ENCODE measurements at regions not wholly inside any gene's neighbourhood (a gene's known extent, or its start where the extent isn't known, plus 50 kb on each side); places are given as distances from the start of the nearest gene placed in this dataset.

GRCh38 chr9:86531971-86532640, 177.9 kb upstream of the TUT7 start:
- Histone ChIP-seq H3K27ac (ENCODE audit: low read depth, low read length) (no peak overlapping the region), H3K27me3 (ENCODE audit: control insufficient read depth, low read length) (no peaks in the 10 kb centered on the region), H3K79me2 (ENCODE audit: control insufficient read depth, low read length) (no peaks in the 10 kb centered on the region), H4K20me1 (ENCODE audit: control insufficient read depth, insufficient read depth, low read depth, low read length) (no peaks in the 10 kb centered on the region), H3K4me1 (ENCODE audit: control insufficient read depth, low read length) (no peaks in the 10 kb centered on the region), H3K4me3 (ENCODE audit: low read length) (no peak overlapping the region), H3K36me3 (ENCODE audit: control insufficient read depth, low read length) (no peaks in the 10 kb centered on the region), H3F3A (ENCODE audit: control insufficient read depth, insufficient read depth) (no peaks in the 10 kb centered on the region), H3K9me3 (ENCODE audit: control insufficient read depth, insufficient read depth, low read length) (no peaks in the 10 kb centered on the region), H3K4me2 (ENCODE audit: low read length) (no peak overlapping the region), H3K9me2 (replicated peaks; ENCODE audit: control insufficient read depth, low read length) (no peaks in the 10 kb centered on the region)
- no peak for TF ChIP-seq EZH2phosphoT487 (IDR thresholded peaks at IDR 0.05; ENCODE audit: borderline replicate concordance, low read length)
- no peak for TF ChIP-seq CTCF (IDR thresholded peaks at IDR 0.05; ENCODE audit: low read depth, low read length, poor library complexity, severe bottlenecking)

- Histone ChIP-seq H3K27ac (ENCODE audit: low read depth, low read length) (no peak overlapping the region), H3K4me2 (ENCODE audit: low read length) (no peak overlapping the region), H3K9me2 (replicated peaks; ENCODE audit: control insufficient read depth, low read length) (no peaks in the 10 kb centered on the region), H3K79me2 (ENCODE audit: control insufficient read depth, low read length) (no peaks in the 10 kb centered on the region), H4K20me1 (ENCODE audit: control insufficient read depth, insufficient read depth, low read depth, low read length) (no peaks in the 10 kb centered on the region), H3K27me3 (ENCODE audit: control insufficient read depth, low read length) (no peaks in the 10 kb centered on the region), H3K4me1 (ENCODE audit: control insufficient read depth, low read length) (no peaks in the 10 kb centered on the region), H3F3A (ENCODE audit: control insufficient read depth, insufficient read depth) (no peaks in the 10 kb centered on the region), H3K9me3 (ENCODE audit: control insufficient read depth, insufficient read depth, low read length) (no peaks in the 10 kb centered on the region), H3K4me3 (ENCODE audit: low read length) (no peak overlapping the region), H3K36me3 (ENCODE audit: control insufficient read depth, low read length) (no peaks in the 10 kb centered on the region)
- no peak for TF ChIP-seq CTCF (IDR thresholded peaks at IDR 0.05; ENCODE audit: low read depth, low read length, poor library complexity, severe bottlenecking)
These were observed 177.2 kb upstream of the TUT7 start for GRCh38 chr9:86531273-86531970.

DNA sequence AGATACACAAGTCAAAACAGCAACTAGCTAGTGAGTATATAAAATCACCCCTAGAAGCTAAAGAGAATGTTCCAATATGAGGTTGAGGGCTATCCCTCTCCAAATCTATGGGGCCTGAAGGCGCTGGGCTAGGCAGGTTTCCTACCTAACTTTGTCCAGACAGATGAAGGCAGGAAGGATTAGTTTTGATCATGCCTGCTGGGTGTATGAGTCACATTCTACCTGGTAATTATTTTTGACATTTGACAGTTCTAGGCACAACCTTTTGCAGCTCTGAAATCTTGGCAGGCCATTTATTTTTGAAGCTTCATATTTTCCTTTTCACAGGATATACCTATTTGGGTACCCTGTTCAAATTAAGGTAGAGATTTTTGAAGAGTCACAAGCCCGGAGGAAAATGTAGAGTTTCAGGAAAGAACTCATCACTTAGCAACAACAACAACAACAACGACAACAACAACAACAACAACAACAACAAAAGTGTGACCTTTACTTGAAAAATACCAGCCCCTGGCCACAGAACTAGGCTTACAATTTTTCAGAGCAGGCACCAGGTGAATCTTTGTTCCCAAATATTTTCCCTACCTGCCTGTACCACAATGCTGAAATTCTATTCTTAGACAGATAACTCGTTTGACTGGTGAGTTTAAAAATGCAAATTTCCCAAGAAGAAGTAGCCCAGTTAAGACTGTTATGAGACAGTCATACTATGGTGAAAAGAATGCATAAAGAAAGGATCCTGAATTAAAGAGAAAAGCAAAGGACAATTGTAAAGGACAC, 175.5 kb upstream of the TUT7 start:
- Histone ChIP-seq H3K9me3 (ENCODE audit: control insufficient read depth, insufficient read depth, low read length) (no peaks in the 10 kb centered on the region), H4K20me1 (ENCODE audit: control insufficient read depth, insufficient read depth, low read depth, low read length) (no peaks in the 10 kb centered on the region), H3K4me2 (ENCODE audit: low read length) (no peak overlapping the region), H3F3A (ENCODE audit: control insufficient read depth, insufficient read depth) (no peaks in the 10 kb centered on the region), H3K79me2 (ENCODE audit: control insufficient read depth, low read length) (no peaks in the 10 kb centered on the region), H3K4me1 (ENCODE audit: control insufficient read depth, low read length) (no peaks in the 10 kb centered on the region), H3K27ac (ENCODE audit: low read depth, low read length) (no peak overlapping the region), H3K36me3 (ENCODE audit: control insufficient read depth, low read length) (no peaks in the 10 kb centered on the region), H3K27me3 (ENCODE audit: control insufficient read depth, low read length) (no peaks in the 10 kb centered on the region), H3K9me2 (replicated peaks; ENCODE audit: control insufficient read depth, low read length) (no peaks in the 10 kb centered on the region), H3K4me3 (ENCODE audit: low read length) (no peak overlapping the region)
- TF ChIP-seq EZH2phosphoT487 (IDR thresholded peaks at IDR 0.05; ENCODE audit: borderline replicate concordance, low read length) (no peak), CTCF (IDR thresholded peaks at IDR 0.05; ENCODE audit: low read depth, low read length, poor library complexity, severe bottlenecking) (no peak)

Data from DOHH2 (cell line).